ENCODE measurements at regions not wholly inside any gene's neighbourhood (a gene's known extent, or its start where the extent isn't known, plus 50 kb on each side); places are given as distances from the start of the nearest gene placed in this dataset.

- no peak for TF ChIP-seq CTCF (conservative IDR thresholded peaks at IDR 0.05)
- H3K27ac ChIP-seq: no peak overlapping the region
These were observed 117.7 kb downstream of the C4orf33 start for GRCh38 chr4:129213692-129214091.

GRCh38 chr4:129218360-129218759 lies 122.4 kb downstream of the C4orf33 start:
- H3K27ac ChIP-seq: no peak overlapping the region
- peak; percentile 79 for TF ChIP-seq CTCF (conservative IDR thresholded peaks at IDR 0.05)

DNA sequence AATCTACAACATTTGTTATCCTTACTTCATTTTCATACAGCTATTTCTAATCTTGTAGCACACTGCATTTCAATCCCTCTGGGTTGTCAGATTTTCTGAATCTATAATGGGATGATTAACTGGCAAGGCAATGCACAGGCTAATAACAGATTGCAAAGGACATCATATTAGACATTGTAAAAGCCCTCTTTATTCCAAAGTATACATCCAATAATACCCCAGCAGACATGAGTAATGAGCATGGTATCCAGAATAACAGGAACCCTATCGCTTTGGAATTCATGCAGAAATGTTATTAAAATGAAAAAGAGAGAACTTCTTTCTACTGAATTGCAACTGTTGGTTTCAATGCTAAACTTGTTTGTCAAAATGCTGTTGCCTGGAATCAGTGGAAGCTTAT lies 122.9 kb downstream of the C4orf33 start:
- no peak for TF ChIP-seq CTCF (conservative IDR thresholded peaks at IDR 0.05)
- no peak overlapping the region for H3K27ac ChIP-seq

- no peak for TF ChIP-seq CTCF (conservative IDR thresholded peaks at IDR 0.05)
- no peak overlapping the region for H3K27ac ChIP-seq
These were observed 124.3 kb downstream of the C4orf33 start for GRCh38 chr4:129220254-129220653.

- TF ChIP-seq CTCF (conservative IDR thresholded peaks at IDR 0.05): no peak
- no peak overlapping the region for H3K27ac ChIP-seq
These were observed 128.0 kb downstream of the C4orf33 start for GRCh38 chr4:129223945-129224344.

GRCh38 chr4:129230846-129231245 lies 134.9 kb downstream of the C4orf33 start:
- no peak for TF ChIP-seq CTCF (conservative IDR thresholded peaks at IDR 0.05)
- no peak overlapping the region for H3K27ac ChIP-seq

DNA sequence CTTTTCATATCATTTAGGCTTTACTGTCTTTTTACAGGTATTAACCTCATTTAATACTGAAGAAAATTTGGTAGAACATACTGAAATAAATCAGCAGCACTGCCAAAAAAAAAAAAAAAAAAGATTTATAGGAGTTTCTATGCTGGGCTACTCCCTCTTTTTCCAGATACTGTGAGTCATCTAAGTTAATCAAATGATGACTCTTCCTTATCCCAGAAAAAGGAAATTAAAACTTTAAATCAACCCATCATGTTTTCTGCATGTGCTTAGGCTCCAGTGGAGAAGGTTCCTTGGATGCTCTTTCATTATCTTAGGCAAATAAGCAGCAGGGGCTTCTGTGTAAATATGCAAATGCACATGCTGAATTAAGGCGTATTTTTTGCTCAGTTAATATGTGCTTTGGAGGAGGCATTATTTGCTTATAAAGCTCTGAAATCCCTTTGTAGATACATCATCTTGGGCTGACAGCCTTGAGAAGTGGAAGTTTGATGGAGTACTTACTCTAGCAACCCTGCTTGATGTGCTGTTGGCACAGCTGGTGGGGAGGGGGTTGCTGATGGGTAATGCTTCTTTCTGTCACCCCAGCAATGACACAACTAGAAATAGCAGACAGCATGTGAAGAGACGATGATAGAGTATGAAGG lies 136.1 kb downstream of the C4orf33 start:
- no peak for TF ChIP-seq CTCF (conservative IDR thresholded peaks at IDR 0.05)
- no peak overlapping the region for H3K27ac ChIP-seq

Measured in VCaP (cell line).